B cell (primary cell): ENCODE measurements at regions not wholly inside any gene's neighbourhood (a gene's known extent, or its start where the extent isn't known, plus 50 kb on each side); places are given as distances from the start of the nearest gene placed in this dataset.

Experiments used
- CTCF ChIP-seq: fragments of 200-600 bp; IDR thresholded peaks from one replicate; pipeline ENCODE4 v1.8.0; 2022; ENCODE audit warnings: antibody characterized with exemption, mild to moderate bottlenecking
- EZH2 ChIP-seq: IDR thresholded peaks from 2 replicates; pipeline ENCODE4 v1.6.1; 2012; ENCODE audit warnings: borderline replicate concordance, low read depth, mild to moderate bottlenecking, moderate library complexity, low read length; ENCODE audit not compliant: insufficient read depth, poor library complexity, severe bottlenecking

- no peak for TF ChIP-seq CTCF
- no peak for TF ChIP-seq EZH2
Observed at GRCh38 chr17:59513934-59514841, 51.2 kb upstream of the DHX40 start.
